ENCODE measurements at regions not wholly inside any gene's neighbourhood (a gene's known extent, or its start where the extent isn't known, plus 50 kb on each side); places are given as distances from the start of the nearest gene placed in this dataset.
"Not testable (repeated sequence)": the region's sequence is repeated elsewhere in the genome, so short reads cannot be mapped to it uniquely, and the experiment has no call there.

DNA sequence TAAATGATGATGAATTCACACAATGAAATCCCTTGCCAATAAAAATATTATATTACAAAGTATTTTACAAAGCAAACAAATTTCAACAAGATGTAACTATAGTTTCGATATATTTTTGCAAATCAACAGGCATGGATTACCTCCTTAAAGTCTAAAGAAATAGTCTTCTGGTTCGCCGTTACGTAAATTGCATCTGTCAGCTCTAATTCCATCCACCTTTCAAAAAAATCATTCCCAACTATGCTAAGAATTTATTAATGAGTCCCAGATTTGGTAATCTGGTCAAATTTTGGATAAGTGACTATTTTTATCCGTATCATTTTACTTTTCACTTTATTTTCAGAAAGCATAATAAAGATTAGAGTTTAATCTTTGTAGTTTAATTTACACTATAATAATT, 1984.9 kb downstream of the EFNA5 start:
- no peak for DNase-seq (ENCODE audit: low read depth)

DNA sequence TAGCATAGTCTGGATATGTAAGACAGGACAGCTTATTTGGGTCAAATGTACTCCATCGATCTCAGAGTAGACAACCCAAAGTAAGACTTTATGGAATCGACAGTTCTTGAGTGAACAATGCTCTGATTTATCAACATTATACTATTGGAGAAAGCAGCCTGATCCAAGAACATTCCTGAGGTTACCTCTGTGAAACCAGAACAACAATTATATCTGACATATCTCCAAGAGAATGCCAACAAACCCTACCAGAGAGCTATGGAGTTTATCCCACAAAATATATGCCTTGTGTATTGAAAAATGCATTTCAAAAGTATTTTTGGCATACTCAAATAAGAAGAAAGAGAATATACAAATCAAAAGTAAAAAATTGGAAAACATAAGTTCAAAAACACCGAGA, 1985.9 kb downstream of the EFNA5 start:
- DNase-seq (ENCODE audit: low read depth): no peak

DNA sequence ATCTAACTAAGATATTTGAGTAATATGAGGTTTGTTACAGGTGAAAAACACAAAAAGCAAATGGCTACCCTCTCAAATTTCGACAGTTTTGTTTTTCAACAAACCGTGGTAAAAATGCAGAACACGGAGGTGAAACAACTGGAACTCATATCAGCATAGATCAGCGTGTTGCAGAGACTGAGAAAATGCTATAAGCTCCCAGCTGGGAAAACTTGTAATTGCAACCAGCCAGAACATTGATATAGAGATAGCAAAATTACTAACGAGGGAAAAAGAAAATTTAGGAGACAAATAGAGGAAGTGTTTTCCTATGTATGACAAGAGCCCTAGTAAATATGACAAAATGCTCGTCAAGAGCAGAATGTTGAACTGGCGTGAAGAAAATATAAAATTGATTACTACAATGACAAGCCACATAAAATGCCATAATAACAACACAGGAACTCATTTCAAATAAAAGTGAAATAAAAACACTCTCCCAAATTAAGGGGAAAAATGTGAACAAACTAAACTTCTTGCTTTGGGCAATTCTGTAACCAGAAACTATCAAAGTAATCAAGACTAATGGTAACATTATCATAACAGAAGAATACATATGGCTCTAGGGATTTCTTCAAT, 1989.8 kb downstream of the EFNA5 start:
- DNase-seq (ENCODE audit: low read depth): no peak

DNA sequence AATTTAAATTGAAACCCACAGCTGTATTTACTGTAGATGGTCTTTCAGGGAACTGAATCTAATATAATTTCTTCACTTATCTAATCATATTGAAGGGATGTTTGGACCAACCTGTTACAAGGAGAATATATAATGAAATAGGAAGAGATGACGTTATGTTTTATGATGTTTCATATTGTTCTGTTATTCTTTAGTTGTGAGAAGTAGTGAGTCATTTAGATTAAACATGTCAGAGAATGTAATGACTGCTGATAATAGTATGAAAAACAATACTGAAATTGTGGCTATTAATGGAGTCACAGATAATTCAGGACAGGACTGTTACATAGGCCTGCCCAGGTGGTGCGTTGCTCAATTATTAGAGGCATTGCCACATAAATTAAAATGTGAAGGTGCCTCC, 1993.4 kb downstream of the EFNA5 start:
- no peak for DNase-seq (ENCODE audit: low read depth)

DNA sequence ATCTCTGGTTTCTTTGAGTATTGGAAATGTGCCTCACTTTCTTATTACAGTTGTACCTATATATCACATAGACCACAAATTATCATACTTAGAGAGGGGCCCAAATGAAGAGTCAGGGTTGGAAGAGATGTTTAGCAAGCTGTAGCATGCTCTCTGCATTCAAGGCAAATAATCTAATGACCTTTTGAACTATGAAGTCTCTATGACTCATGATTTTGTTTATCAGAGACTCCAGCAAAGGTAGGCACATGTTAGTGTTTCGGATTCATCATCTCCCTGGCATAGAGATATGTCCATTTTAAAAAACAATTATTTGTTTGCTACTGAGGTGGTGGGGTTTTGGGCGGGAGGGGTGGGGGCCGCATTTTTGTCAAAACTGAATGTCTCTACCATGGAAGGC, 2000.1 kb downstream of the EFNA5 start:
- no peak for DNase-seq (ENCODE audit: low read depth)

DNA sequence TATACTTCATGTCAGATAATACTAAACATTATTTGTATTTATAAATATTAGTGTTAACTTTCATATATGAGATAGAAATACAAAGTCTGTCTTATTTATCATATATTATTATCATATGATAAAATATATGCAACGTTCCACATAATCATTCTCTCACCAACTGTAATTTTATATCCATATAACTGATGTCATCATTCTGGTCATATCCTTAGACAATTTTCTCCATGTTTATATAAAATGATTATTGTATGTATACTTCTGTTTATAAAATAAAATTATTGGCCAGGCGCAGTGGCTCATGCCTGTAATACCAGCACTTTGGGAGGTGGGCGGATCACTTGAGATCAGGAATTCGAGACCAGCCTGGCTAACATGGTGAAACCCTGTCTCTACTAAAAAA, 2007.1 kb downstream of the EFNA5 start:
- DNase-seq (ENCODE audit: low read depth): no peak

DNA sequence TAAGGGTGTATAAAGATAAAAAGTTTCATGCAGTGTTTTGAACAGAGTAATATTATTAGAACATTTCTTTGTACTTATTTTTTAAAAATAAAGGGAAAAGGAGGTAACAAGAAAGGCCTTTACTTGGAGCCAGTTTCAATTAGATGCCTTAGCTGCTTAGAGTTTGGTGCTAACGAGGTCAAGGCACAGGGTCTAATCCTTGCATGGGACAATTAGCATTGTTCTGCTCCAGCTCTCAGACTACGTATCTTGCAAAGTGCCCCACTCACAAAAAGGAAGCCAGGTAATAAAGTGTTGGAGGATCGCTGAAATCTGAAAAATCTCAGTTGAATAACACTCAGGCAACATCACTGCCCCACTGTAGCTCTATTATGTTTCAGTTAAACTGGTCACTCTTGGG, 2011.3 kb downstream of the EFNA5 start:
- DNase-seq (ENCODE audit: low read depth): no peak

DNA sequence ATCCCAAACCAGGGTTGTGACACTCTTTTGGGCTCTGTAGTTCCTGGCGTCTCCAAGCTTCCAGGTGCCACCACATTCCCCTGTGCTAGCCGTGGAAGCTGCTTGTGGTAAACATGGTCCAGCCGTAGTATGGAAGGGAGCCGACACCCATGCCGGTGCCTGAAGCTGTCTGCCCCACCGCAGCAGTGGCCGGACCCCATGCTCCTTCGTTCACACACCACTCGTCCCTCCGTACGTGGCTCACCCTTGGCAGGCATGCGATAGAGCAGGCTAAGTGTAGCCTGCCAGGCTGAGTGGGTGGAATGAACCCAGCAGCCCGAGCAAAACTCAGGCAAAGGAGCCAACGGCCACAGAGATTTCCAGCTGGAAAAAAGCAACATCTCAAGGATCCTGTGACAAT, 2030.4 kb downstream of the EFNA5 start:
- DNase-seq (ENCODE audit: low read depth): no peak

DNA sequence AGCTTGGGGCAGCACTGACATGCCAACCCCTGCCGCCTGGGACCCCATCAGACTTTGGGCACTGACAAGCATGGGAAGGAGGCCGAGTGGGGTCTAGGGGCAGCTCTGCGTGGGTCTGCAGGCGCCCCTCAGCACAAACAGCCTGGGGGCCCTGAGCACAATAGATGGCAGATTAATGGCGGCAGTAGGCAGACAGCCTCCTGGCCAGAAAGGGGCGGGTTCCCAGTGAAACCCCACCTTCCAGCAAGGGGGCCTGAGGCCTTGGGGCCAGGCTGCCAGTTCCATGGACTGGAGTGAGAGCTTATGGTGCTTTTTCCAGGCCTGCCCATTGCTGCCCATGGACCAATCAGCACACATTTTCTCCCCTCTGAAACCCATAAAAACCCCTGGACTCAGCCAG, 2031.2 kb downstream of the EFNA5 start:
- DNase-seq (ENCODE audit: low read depth): no peak

DNA sequence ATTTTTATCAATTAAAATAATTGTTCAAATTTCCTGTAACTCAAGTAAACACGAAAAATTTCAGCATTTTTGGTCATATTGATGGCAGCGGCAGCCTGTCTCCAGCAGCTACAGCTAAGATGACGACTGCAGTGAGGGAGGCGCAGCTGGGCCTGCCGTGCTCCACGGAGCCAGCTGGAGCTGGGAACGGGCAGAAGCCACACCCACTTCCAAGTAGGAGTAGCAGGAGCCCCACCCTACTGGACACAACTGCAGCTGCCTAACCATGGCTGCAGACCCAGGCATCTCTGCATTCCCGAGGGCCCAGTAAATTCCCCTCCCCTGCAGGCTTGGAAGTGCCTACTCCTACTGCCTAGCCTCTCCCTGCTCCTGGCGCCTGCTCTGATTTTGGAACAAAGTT, 2031.7 kb downstream of the EFNA5 start:
- DNase-seq (ENCODE audit: low read depth): no peak

DNA sequence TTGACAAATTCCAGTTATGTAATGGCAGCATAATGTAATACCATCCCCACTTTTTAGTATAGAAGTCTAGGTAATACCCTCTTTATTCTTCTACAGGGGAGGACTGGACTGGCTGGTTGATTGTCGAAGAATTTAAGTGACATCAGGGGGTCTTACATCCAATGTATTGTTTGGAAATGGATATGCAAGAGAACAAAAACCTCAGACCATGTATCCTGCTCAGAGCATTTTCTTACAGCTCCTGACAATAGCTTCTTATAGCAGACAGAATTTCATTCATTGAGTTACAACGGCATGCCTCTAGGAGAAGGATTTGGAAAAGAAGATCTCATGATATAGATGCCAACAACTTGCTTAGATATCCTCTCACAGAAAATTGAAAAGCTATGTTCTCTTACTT, 2032.3 kb downstream of the EFNA5 start:
- DNase-seq (ENCODE audit: low read depth): no peak

DNA sequence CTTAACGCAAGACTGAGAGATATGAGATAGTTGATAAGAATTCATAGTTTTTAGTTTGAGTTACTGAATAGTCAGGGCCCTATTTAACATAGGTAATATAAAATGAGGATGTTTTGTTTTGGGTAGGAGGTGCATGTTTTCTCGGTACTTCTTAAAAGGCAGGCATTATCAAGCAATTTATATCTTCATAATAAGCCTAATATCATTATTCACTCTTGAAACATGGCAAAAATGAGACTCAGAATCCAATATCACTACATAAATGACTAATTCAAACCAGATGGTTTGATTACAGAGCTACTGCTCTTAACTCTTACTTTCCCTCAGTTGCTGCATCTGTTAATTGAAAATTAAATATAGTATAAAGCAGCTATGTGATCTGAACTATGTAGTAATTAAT, 2038.7 kb downstream of the EFNA5 start:
- no peak for DNase-seq (ENCODE audit: low read depth)

DNA sequence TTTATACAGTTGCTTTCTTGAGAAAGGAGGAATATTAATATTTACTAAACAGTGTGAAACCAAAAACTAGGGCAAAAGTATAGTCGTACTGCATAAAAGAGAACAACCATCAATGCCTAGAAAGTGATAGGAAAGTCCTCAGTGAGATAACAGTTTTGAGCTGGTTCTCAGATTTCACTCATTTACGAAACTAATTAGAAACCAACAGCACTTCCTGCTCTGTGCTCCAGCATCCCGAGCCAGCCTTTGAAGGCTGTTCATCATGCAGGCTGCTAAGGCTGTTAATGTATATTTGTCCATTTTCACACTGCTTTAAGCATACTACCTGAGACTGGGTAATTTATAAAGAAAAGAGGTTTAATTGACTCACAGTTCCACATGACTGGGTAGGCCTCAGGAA, 2039.9 kb downstream of the EFNA5 start:
- no peak for DNase-seq (ENCODE audit: low read depth)

DNA sequence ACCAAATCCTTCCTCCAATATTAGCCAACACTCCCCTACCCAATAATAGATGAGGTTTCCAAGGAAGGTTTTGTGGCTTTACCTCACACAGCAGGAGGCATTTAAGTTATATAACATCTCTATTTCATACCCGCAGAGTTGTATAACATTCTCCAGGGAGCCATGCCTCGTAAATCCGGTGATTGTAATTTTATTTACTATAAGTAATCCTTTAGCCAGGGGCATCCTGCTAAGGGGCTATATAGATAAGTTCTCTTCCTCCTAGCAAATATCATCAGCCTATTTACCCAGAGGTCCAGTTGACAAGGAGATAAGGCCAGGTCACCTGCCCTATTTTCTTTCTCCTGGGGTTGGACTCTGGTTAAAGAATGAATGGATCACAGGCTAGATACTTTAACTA, 2051.0 kb downstream of the EFNA5 start:
- no peak for DNase-seq (ENCODE audit: low read depth)

DNA sequence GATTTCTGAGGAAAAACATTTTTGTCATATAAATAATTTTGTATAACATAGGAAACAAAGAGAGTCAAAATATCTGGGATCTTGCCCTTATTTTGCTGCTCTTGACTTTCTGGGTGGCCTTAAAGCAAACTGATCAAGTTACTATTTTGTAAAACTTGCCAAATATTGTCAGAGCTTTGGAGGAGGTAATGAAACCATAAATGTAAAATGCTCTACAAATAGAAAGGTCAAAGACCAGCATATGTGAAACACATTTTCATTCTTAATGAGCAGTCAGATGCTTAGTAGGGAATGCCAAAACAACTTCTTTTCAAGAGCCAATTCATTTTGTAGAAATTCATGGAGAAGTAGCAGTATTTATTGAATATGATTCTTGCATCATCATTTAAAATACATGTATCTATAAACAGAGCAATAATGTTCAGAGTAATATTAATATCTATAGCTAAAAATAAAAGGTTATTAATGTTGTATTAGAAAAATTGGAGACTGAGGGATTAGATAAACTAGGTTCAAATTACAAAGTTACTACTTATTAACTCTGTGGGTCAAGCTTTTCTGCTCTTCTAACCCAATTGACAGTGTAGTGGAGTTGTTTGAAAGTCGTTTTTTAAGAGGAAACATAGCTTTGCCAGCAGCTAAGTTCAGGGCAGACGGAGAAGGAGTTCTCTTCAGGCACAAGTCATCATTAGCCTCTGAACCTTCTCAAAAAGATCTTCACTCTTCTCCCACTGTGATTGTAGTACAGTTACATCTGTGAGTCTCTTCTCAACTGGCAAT, 2053.1 kb downstream of the EFNA5 start:
- no peak for DNase-seq (ENCODE audit: low read depth)

DNA sequence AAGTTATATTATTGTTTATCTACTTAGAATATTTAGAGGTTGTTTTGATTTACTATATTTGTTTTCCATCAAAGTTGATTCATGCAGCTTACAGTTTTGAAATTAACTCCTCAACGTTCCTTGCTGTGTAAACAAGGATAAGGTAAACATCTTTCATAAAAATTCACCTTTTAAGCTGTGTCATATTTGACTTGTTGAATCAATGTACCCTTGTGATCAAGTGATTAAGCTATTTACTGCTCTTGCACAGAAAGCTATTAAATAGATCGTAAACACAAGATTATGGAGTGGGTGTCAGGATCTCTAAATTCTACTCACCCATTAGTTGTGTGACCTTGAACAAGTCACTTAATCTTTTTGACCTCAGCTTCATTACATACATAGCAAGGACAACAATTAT, 2054.0 kb upstream of the NUDT12 start:
- no peak for DNase-seq (ENCODE audit: low read depth)

DNA sequence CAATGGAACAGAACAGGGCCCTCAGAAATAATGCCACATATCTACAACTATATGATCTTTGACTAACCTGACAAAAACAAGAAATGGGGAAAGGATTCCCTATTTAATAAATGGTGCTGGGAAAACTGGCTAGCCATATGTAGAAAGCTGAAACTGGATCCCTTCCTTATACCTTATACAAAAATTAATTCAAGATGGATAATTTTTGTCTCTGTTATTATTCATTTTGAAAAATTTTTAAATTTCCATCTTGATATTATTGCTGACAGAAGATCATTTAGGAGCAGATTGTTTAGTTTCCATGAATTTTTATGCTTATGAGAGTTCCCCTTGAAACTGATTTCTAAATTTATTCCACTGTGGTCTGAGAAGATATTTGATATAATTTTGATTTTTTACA, 2039.8 kb upstream of the NUDT12 start:
- not testable (repeated sequence) for DNase-seq (ENCODE audit: low read depth)

DNA sequence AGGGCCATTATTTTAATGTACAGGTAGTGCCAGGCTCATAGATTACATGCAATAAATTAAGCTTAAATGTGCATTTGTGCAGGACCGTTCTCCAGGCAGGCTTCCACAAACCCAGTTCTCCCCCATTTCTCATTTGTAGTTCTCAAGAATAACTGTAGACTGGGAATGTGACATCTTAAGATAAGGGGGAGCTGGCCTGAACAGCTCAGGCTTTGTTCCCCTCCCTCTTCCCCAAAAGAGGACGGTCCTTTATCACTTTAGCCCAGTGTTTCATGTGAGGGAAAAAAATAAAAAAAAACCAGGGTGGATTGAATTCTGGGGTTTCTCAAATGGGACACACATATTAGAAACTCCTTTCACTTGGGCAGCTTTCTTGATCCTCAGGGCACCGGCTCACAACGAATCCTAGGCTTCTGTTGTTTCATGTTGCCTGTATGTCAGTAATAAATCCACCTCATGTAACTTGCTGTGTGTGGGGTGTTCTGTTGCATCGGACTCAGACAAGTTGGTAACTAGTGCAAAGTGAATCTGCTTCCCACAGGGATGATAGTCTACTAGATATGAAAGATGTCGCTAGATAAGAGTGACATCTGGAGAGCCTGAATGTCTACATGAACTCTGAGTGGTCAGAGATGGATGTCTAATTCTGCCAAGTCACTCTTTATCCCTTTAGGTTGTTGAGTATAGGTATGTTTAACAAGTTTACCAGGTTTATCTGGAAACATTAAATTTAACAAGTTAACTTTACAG, 2030.6 kb upstream of the NUDT12 start:
- no peak for DNase-seq (ENCODE audit: low read depth)

DNA sequence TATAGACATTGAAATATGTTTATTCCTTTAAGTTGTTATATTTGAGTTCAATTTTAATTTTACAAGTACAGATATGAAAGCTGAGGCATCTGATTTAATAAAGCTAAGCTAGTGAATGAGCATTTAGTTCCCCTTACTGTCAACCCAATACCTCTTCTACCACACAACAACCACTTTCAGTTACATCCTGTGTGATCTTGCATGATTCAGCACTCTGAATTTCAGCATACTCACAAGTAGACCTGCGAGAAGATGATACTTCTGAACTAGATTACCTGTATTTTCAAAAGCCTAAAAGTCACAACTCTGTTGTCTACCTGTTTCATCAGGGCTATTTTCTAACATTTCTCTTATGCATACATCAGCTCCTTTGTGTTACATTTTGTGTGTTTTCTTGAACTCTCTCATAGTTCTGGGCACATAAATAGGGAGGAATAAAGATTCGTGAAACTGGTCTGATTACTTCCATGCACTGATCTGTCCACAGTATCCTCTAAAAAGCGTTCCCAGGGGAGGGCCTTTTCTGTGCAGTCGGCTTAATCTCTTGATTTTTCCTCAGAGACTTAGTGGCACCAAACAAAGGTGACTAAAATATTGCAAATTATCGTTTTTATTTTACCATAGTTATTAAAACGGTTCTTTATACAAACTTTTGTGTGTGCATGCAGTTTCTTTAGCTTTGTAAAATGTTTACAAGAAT, 2025.5 kb upstream of the NUDT12 start:
- no peak for DNase-seq (ENCODE audit: low read depth)

DNA sequence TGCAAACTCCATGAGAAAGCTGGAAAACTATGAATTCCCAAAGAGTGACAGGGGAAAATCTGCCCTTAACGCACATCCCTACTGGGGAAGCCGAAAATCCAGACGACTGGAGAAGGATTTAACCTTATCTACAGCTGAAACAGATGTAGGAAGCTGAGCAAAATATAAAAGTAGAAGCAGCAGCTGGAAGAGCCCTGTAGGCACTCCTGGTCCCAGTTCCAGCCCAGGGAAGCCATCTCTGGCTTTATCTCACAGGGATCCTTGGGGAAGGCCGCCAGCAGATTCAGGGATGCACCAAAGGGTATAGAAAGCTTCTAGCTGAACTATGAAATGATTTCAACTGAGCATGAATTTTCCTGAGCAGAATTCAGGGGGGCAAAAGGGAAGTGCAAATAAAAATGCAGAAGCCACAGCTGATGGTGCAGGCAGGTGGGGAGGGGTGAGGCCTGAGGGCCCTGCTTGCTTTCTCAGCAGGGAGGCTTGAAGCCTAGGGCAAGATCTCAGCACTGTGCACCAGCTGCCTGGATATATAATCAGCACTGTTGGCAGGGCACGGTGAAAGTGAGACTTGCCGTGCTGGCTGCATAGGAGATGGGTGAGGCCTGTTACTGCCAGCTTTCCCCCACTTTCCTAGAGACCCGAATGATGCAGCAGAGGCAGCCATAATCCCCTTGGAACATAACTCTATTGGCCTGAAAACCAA, 2019.5 kb upstream of the NUDT12 start:
- DNase-seq (ENCODE audit: low read depth): no peak

DNA sequence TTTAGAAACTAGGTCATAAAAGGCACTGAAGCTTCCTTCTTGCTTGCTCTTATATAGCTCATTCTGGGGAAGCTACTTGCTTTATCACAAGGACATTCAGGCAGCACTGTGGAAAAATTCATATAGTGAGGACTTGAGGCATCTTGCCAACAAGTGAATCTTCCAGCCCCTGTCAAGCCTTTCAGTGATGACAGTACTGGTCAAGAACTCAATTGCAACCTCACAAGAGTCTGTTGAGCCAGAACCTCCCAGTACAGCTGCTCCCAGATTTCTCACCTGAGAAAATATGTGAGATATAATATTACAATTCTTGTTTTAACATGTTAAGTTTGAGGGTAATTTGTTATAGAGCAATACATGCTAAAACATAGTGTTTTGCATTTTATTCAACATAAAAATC, 2011.0 kb upstream of the NUDT12 start:
- DNase-seq (ENCODE audit: low read depth): no peak

DNA sequence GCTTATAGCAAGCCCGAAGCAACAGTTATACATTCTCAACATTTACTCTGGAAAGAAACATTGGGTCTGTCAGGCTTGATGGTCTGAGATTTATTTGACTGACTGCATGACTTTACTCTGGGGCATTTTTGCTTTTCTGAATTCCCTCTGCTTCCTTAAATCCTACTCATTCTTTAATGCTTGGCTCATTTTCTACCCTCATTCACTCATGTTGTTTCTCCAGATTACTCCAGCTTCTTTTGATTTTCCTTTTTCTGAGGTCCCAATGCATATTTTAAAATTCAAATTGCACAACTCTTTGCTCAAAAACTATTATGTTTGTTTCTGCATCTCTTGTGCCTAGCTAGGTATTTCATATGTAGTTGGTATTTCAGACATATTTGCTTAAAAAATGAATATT, 2002.9 kb upstream of the NUDT12 start:
- DNase-seq (ENCODE audit: low read depth): no peak
